HG03460 (cell line): ENCODE measurements at regions not wholly inside any gene's neighbourhood (a gene's known extent, or its start where the extent isn't known, plus 50 kb on each side); places are given as distances from the start of the nearest gene placed in this dataset.

Source experiments
- ATAC-seq: cut with Tn5 transposase; IDR thresholded peaks from one replicate; pipeline ENCODE4 v1.9.1; 2021; ENCODE audit not compliant: unreplicated experiment

DNA sequence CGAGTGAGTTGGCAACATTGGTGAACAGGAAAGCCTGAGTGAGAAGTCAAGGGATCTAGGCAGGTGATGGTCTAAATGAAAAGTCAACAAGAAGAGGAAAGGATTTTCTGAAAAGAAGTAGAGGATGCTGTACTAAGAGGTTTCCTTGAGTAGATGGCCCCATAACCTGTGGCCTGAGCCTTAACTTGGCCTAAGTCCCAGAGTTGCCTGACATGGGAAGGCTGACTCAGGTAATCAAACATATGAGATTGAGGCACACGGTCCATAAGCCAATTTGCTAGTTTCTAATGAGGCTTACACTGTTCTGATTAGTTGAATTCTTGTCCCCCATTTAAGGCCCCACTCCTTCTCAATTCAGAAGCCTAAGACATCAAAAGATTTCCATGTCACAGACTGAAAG is 262.5 kb upstream of the LMCD1 start:
- no peak for ATAC-seq

DNA sequence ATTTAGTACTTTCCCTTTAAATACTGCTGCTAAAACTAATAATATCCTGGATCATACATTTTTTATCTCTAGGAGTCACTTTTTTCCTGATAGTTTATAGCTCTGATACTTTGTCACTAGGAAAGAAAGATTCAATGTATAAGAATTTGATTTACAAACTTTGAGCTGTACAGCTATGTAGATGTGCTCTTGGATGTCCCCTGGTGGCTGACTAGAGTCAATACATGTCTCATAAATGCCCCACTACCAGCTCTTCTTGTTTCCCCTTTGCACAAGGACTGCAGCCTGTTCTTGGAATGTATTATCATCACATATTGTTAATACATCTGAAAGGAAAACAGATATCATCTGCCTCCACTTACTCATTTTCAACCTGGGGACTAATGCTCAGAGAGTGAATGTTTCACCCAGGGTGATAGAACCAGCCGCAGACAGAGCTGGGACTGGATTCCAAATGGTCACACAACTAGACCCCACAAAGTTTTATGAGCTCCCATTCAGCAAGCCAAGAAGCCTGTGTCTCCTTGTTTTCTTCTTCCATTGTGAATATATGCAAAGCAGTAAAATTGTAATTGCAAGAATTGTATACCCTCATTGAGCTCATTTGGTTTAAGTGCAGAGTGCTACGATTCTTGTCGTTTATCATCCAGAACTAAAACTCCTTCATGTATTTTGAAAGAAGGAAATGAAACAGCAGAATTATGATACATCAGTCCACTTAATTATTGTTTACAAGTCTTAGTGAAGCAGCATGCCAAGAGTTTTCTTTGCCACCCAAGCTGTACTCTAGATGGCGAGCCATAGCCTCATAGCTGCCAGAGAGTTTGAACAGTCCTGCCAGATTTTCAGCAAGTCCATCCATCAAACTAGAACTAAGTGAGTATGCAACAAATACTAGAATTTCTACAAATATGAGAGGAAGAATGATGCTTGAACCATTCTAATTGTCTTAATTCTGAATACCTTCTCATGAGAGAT is 261.6 kb upstream of the LMCD1 start:
- peak; percentile 97 for ATAC-seq

- ATAC-seq: no peak
These were observed 255.6 kb upstream of the LMCD1 start for GRCh38 chr3:8246070-8246469.

DNA sequence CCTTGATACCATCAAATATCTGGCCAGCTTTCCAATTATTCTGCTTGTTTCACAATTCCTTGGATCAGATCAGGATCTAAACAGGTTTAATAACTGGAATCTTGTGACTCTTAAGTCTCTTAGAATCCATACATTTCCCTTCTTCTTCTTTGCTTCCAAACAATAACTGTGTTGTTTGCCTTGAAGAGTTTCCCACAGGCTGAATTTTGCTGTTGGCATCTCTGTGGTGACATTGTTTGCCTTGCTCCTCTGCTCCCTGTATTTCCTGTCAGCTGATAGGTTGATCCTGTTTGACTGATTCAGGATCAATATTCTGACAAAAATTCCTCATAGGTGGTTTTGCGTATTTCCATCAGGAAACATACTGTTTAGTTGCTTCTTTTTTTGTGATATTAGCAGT is 248.4 kb upstream of the LMCD1 start:
- ATAC-seq: no peak

DNA sequence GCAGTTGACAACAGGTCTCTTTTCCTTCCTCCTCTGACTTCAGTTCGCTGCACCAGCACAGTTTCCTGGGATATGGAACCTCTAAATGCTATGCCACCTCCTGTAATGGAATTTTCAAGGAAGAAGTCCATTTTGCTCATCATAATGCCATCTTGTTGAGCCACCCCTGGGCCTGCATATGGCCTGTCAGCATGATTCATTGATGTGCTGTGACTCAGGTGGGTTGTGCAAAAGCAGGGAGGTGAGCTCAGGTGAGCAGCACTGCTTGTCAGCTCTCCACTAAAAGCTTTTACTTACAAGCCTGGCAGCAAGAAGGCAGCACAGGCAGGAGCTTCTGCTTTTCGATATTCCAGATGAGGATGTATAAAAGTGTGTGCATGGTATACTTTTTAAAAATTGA is 247.1 kb upstream of the LMCD1 start:
- no peak for ATAC-seq

GRCh38 chr3:8255725-8256124 is 245.9 kb upstream of the LMCD1 start:
- ATAC-seq: no peak

DNA sequence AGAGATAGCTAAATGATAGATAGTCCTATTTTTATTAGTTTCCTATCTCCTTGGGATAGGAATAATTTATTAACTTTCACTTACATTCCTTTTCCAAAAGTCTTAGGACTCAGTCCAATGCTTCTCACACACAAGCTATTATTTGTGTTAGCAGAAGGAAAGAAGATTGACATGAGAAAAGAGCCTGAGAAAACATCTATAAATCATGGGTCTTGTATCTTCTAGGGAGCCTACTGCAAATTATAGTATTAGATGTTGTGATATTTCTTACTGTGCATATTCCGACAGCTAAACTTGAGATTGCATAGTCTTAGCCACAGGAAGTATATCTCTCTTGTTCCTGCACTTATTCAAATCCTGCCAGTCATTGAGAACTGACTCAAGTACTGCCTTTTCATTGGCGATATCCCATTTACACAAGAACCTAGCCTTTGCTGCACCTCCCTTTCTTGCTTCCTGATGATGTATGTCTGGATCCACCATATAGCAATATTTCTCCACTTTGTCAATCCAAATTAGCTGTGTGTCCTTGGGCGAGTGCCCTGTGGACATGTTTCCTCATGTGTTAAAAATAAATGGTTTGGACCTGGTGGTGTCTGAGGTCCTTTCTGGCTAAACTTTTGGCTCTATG is 245.1 kb upstream of the LMCD1 start:
- ATAC-seq: no peak

DNA sequence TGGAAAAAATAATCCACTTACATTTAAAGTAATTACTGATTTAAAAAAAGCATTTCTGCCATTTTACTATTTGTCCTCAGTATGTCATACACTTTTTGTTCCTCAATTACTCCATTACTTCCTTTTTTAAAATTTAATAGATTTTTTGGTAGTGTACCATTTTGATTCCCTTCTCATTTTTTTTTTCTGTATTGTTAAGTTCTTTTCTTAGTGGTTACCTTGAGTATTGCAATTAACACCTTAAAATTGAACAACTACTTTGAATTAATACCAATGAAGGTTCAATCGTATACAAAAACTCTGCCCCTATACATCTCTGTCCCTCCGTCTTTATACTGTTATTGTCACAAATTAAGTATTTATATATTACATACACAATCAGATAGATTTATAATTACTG is 240.6 kb upstream of the LMCD1 start:
- no peak for ATAC-seq

- no peak for ATAC-seq
These were observed 234.9 kb upstream of the LMCD1 start for GRCh38 chr3:8266730-8267131.

DNA sequence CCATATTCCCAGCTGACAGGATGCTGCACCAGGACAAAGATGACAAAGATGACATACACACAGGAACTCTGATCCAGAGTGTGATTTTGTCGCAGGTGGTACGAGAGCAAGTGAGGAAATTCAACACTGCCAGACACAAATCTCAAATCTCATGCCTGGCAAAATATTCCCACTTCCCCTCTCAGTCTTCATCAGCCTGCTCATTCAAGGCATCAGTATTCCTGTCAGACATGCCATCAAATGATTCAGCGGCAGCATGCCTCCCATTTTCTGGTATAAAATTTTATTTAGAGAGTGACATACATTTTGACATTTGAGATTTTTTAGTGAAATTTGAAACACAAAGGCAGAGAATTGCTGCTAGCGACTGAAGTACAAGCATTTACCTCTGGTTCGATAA is 228.1 kb upstream of the LMCD1 start:
- no peak for ATAC-seq

DNA sequence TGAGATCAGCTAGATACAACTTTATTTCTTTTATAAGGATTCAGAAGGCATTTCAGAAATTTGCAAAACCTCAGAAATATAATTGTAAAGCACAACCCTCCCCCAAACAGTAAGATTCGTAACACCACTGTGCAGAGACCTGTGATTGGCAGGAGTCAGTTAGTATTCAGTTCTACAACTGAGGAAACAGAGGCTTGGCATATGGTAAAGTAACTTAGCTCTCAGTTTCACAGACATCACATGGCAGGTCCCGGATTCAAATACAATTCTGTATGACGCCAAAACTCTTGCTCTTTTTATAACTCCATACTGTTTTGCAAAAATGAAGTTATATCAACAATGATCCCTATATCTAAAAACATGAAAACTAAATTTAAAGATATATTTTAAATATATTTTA is 225.6 kb upstream of the LMCD1 start:
- ATAC-seq: no peak

- ATAC-seq: no peak
These were observed 225.1 kb upstream of the LMCD1 start for GRCh38 chr3:8276506-8276905.

DNA sequence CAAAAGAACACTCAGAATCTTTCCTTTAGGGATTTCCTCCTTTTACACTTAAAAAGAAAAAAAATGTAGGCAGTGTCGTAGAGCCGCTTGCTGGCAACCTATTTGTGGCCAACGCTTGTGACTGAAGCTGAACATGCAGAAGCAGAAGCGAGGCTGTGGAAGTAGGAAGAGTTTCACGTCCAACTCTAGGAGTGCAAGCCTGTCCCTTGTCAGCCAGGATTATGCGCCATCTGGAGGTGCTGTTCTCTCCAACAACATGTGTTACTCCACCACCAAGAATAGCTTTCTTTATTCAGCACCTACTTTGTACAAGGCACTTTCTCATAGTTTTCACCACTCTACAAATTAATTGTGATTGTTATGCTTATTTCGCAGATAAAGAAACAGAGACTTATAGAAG is 223.2 kb upstream of the LMCD1 start:
- no peak for ATAC-seq

DNA sequence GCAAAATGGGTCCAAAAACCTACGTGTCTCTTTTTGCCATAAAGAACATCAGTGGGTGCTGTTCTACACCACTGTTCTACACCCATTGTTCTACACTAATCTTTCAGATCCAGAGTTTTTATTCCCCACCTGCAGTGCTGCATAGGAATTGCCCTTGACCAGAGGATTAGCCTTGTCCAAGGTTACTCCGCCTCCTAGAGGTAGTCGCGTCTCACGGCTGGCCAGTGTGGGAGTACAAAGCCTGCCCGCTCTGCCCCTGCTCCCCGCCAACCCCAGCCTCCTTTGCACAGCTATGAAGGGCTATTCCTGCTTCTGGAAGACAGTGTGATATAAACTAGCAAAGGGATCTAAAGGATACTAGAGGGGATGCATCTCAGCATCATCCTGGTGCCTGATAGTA is 222.1 kb upstream of the LMCD1 start:
- ATAC-seq: no peak

DNA sequence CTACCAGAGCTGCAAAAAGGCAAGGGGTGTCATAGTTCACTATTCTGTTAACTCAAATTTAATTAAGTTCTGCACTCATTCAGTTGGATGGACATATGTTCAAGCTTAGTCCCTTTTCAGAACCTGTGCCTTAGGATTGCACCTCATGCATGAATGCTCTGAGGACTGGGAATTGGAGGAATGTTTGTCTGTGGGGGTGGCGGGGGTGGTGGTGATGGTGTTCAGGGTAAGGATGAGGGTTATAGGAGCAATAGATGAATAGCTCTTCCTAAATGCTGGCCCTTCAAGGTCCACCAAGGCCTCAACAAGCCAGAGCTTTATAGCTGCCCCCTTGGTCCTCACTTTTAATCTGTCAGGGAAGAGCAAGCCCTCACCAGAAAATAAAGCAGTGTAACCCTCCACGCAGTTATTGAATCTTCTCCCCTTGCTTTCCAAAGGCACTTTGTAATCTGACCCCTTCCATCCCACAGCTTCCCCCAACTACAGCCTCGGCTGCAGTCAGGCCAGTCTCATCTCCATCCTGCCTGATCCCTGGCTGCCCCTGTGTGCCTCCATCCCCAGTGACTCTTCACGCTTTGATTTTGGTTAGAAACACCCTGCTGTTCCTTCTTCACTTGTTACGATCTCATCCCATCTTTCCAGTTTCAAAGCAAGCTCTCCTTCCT is 221.6 kb upstream of the LMCD1 start:
- no peak for ATAC-seq

DNA sequence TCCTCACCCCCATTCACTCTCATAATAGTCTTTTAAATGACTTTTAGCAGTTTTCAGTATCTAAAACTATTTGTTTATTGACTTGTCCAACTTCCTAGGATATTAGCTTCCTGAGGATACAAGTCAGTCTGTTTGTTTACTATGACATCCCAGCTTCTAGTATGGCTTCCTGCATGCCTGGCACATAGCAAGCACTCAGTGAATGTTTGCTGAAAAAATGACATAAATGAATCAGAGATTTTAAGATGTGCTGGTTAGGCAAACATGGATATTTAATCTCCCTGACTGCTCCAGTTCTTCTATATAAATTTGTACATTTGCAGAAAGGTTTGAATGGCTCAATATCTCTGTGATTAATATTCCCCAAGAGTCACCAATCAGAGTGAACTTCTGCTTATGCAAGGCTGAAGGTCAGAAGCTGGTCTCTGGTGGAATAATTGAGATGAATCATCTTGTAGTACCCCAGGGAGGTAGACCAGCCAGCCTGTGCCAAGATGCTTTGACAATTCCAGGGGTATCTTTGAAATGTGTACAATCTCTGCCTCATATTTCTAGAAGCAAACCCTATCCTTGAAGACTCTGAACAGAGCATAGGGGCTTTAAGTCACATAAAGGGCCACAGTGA is 219.0 kb upstream of the LMCD1 start:
- no peak for ATAC-seq

DNA sequence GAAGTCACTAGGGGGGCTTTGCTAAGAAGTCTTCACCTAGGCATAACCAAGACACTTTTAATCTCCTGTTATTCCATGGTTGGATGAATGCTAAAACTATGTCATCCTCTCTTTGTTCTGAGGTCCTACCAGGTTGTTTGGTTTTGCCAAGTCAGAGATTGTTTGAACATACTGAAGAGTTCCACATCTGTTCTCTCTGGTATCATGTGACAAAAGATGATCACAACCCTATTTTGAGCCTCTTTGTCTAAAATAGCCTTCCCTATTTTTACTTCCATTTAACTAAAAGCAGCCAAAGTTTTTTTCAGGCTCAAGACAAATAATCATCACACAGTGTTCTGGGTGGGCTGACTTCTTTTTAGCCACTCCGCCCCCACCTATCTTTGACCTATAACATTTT is 218.4 kb upstream of the LMCD1 start:
- ATAC-seq: no peak

- ATAC-seq: no peak
These were observed 215.5 kb upstream of the LMCD1 start for GRCh38 chr3:8286086-8286485.

DNA sequence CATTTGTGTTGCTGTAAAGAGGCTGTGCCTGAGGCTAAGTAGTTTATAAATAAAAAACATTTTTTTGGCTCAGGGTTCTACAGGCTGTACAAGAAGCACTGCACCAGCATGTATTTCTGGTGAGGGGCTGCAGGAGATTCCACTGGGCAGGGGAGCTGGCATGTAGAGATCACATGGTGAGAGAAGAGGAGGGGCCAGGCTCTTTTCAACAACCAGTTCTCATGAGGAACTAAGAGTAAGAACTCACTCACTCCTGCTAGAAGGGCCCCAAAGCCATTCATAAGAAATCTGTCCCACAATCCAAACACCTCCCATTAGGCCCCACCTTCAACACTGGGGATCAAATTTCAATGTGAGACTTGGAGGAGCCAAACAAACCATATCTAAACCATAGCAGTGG is 214.9 kb upstream of the LMCD1 start:
- ATAC-seq: no peak

DNA sequence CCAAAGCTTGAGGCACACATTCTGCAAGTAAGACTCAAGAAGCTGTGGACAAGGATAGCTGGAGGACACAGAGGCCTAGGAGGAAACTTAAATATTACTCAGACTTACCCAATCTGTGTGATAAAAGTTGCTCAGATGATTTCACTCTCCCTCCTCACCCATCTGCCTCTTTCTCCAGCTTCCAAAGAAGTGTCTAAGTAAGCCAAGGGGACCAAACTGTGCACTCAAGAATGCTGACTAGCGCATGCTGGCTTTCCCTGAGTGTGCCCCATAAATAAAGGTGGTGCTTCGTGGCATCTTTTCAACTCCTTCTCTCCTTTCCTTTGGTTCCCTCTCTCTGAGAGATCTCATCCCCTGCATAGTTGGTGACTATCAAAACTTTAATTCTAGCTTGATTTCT is 211.0 kb upstream of the LMCD1 start:
- ATAC-seq: no peak

GRCh38 chr3:8296461-8296860 is 205.2 kb upstream of the LMCD1 start:
- ATAC-seq: no peak
